Pons (tissue), 1 donor: ENCODE measurements at regions not wholly inside any gene's neighbourhood (a gene's known extent, or its start where the extent isn't known, plus 50 kb on each side); places are given as distances from the start of the nearest gene placed in this dataset.

Experiments
- DNase-seq: peaks from one replicate; pipeline ENCODE4 v3.0.0-alpha.2; 2016; ENCODE audit warnings: low spot score

DNA sequence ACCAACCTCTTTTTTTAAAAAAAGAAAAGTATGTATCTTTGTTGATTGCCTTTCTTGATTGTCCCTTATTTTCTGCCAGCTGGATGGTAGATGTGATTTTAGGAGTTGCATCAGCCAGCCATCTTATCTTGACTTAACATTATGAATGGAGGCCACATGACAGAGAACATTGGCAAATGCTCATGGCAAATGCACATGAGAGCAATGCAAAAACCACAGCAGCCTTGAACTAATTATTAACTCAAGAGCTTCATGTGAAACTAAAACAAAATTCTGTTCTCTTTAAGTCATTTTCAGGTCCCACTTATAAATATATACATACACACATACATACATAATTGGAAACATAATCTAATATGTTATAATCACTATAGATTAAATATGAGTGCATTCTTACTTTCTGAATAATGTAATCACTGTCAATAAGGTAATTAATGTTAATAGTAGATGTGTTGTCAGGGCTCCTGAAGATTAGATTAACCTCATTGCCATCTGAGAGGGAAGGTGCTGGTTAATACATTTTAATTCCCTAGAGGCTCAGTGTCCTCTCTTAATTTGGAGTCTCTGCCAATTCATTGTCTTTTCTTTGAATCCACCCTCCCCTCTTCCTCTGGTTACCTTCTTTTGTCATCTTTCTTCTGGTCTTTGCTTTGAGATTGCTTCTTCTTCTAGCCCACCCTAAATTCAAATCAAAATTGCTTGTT lies 962.2 kb downstream of the ADGRL2 start:
- no peak for DNase-seq

DNA sequence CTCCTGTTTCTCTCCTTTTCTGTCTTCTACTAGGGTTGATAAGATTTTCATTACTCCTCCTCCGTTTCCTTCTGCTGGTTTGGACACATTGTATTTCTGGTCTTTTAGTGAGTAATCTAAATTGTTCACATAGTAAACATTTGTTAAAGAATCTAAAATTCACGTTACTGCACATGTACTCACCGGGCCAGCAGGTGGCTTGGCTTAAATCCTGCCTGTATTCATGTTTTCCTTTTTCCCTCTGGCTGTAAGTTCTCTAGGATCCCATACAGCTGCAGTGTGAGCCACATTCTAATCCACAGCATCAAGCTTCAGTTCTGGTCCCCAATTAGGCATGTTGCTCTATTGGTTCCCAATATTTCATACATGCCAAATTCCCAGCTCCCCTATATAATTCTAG lies 958.3 kb downstream of the ADGRL2 start:
- DNase-seq, result no peak

DNA sequence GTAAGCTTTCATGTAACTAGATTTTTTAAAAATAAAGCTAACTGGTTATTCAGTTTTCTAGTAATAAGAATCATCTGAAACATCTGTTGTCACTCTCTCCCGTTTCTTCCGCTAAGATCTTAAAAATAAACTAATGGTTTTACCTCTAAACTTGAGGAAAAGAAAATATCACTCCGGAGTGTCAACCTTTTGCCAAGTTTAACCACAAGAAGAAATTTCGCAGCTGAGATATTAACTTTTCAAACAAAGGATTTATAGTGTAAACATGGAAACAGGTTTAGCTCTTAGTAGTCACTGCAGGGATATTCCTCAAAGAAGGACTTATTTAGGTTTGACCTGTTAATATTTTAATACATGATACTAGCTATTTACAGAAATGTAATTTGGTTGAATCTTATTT lies 954.9 kb downstream of the ADGRL2 start:
- no peak for DNase-seq

DNA sequence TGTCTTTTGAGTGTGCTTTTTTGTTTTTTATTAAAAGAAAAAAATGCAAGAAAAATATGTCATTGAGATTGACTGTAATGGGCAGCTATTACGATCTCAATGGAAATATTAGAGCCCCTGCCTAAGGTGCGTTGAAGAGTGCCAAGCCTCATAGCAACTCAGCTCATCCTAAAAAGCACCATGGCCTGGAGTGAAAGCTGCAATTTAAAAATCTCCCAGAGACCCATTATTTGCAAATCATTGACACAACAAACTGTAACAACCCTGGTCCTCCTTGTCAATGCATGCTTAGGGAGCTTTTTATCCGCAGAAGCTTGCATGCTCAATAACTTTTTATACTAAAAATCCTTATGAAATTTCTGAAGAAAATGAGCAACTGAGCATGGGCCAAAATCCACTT lies 954.5 kb downstream of the ADGRL2 start:
- no peak for DNase-seq

DNA sequence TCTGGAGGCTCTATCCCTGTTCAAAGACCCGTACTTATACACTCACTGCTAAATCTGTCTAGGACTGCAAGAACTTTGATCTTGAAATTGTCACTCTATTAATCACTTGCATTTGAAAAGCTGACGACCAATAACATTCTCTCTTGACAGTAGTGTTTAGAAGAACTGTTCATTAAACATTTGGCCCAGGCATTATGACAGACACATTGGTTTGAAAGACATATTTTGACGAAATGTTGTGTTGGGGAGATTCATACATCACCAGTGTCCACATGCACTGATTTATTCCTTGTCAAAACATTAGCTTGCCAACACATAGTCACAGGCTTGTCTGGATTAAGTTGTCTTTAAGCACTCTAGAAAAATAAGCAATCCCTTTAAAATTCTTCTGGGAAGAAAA lies 951.3 kb downstream of the ADGRL2 start:
- DNase-seq, result no peak

DNA sequence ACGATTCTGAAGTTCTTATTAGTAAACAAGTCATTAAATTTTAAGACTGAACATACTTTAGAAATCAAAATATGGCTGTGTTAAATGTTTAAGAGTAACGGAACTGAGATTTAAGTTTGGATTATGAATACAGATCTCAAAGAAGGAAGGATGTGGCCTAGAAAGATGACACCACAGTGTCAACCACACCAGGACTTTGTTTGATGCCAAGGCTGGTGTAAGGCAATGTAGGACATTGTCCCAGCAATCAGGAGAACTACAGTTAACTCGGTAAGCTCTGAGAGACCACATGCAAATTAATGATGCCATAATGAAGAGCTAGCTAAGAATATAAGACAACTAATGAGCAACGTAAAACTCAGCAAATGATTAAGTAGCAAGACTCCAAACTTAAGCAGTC lies 932.9 kb downstream of the ADGRL2 start:
- no peak for DNase-seq

DNA sequence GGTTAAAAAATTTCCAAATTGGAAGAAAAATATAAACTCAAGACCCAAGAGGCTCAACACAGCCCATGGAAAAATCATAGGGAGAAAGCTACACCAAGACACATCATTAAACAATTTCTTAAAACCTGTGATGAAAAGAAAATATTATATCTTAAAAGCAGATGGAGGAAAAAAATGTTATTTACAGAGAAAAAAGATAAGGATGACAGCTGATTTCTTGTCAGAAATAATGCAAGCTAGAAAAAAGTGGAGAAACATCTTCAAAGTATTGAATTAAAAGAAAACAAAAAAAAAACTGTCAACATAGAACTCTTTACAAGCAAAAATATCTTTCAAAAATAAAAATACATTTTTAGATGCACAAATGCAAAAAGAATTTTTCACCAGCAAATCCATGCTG lies 930.5 kb downstream of the ADGRL2 start:
- DNase-seq, result no peak

DNA sequence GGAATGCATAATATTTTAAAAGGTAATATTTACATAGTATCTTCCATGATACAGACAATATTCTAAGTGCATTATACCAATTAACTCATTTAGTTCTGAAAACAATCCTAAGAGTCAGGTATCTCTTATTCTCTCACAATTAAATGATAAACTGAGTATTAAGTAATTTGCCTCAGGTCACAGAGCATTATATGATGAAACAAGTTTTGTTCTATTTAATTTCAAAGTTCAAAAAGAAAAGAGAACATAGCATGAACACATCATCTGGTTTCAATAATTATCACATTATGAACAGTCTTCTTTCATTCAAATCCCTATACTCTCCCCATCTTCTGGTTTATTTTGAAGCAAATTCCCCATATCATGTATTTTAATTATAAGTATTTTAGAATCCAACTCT lies 927.5 kb downstream of the ADGRL2 start:
- no peak for DNase-seq

DNA sequence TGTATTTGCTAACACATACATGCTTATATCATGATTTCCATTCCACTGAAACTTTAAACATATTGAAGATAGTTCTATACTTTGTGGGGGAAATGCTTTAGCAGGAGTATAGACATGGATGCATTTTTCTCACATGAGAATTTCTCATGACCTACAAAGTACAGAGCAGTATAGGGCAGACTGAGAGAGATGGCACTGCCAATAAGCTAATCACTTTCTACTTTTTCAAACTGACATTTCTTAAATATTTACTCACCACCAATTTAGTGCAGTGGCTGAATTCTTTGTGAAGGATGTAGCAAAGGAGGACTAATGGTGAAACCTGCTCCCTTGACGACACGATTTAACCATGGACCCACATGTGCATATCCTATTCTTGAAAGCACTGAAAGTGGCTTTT lies 923.5 kb downstream of the ADGRL2 start:
- no peak for DNase-seq

DNA sequence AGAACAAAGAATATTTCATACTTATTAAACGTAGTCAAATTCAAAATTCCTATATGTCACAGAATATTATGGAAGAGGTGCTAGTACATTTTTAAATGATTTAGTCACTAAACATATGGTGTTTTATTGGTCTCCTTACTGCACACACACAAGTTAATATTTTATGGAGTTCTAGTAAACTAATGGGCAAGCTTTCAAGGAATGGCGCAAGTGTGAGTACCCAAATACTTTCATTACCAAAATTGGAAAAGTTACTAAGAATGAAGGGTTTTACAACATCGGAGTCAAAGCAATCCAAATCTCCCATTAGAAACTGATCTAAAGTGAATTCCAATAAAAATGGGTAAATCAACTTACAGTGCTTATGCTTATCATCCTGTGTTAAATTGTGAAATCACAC lies 921.9 kb downstream of the ADGRL2 start:
- DNase-seq, result no peak

DNA sequence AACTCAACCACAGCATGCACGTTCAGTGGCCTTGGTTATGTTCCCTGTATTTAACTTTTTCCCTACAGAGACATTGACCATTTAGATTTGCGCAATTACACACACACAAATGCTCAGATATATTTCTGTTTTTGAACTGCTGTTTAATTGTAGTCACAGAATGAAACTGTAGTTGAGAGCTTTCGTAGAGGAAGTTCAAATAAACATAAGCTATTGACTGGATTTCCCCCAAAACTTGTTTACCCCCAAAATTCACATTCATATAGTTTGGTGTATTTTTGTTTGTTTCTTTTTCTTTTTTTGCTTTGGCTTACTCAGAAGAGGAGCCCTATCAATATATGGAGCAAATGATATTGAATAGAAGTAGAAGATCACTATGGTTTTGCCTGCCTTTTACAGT lies 921.0 kb downstream of the ADGRL2 start:
- no peak for DNase-seq

DNA sequence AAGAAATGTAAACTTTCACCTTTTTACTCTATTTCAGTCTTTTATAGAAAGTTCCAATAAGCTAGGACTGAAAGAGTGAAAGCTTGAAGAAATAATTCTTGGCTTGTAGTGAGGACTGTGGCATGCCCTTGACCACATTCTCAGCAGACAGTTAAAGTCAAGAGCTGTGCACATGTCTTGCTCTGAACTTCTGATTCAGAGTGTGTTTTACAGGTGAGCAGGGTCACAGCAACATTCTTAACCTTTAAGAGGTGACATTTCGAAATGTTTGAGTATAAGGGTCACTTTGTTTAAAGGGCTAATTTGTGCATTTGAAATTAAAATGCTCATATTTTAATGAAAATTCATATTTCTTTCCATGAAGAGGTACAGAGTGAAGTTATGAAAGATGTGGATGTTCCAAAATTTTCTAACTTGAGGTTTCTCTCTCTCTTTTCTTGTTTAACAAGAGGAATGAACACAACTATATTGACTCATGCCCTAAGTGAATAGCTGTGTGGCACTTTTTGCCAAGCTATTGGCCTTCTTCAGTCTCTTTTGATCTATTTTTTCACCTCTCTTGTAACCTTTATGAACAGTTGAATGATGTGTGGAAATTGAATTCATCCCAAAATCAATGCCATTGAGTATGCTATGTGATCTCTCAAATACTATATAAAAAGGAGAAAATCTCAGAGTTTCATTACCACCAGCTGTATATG lies 918.1 kb downstream of the ADGRL2 start:
- no peak for DNase-seq

DNA sequence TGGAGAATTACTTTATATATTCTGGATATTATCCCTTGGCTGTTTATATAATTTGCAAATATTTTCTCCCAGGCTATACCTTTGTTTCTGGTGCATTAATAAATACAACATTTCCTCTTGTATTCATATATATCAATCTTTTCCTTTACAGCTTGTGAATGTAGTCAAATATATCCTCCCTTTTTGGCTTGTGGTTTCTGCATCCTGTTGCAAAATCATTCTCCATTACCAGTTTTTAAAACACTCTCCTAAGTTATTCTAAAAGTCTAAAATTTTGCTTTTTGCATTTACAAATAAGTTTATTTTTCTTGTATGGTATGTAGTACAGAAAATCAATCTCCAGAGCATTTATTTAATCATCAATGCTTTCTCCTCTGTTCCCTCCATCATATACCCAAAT lies 909.4 kb downstream of the ADGRL2 start:
- DNase-seq, result no peak

DNA sequence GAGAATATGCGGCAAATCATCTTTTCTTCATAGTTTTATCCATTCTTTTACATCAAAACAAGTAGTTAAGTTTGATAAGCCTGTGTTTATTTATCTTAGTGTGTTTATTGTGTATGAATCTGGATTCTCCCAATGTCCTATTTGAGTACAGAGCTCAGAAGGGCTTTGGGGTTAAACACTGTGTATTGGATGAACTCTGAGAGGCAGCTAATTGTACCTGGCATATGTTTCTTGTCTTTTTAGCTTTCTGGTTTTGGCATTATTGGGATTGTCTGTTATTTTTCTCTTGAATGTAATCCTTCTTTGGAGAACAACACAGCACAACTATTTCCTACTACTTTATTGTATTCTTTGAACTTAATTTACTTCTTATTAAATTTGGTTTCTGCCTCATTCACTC lies 906.9 kb downstream of the ADGRL2 start:
- no peak for DNase-seq

DNA sequence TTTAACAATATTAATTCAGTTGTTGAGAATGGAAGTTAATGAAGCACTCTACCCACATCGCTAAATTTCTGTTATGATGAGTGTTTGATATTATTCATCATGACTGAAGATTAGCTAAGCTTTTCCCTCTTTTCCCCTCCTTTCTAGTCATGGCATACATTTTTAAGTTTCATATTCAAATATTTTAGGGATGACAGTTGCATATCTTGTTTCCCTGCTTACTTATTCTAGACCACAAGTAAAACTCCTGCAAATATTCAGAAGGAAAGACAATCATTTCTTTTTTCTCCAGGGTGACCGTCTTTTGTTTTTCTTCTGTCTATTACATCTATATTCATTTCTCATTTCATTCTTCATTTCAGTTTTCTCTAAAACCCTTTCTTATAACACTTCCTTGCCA lies 906.0 kb downstream of the ADGRL2 start:
- DNase-seq, result no peak

DNA sequence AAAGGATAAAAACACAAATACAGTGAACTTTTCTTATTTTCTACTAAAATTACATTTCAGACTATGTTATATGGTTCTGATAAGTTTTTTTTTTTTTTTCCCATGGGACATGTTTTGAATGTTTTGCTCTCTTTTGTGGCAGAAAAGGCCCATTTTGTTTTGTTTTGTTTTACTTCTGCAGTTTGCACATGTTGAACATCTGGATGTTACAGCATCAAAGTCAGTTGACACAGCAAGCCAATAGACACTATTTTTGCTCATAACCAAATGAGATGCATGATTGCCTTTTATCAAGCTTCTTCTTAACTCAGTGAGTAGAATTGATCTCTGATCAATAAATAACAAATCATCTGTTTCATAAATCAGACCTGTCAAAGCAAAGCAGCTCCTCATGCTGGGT lies 904.2 kb downstream of the ADGRL2 start:
- DNase-seq, result no peak

DNA sequence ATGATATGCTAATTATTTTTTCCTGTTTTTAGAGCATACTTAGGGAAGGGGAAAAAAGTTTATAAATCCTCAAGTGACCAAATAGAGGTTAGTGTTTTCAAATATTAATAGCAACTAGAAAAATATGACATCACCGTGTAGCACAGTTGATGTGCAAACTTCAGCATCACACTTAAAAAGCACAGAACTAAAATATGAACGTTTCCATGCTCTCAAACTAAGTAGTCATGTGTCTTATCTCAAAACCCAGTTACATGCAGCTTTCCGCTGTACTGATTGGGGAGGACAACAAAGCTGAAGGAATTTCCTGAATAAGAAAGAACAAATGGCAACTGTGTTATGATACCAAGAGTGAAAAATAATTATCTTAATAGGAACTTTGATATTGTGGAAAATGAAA lies 903.7 kb downstream of the ADGRL2 start:
- DNase-seq, result peak; percentile 5

DNA sequence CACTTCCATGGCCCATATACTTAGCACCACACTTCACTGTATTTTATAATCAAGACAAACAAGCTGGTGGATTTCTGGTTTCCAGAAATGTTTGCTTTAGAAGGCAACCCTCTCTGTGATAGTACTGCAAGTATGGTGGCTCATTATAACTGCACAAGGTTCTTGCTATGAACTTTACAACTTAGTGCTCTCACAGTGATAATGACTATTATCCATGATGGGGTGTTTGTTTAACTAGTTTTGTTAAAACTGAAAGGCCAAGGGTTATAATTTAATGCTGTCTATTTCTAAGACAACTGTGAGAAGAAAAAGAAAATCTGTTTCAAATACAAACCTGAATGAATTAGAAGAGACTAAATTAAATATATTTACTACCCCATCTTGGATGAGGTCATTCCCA lies 903.2 kb downstream of the ADGRL2 start:
- no peak for DNase-seq

DNA sequence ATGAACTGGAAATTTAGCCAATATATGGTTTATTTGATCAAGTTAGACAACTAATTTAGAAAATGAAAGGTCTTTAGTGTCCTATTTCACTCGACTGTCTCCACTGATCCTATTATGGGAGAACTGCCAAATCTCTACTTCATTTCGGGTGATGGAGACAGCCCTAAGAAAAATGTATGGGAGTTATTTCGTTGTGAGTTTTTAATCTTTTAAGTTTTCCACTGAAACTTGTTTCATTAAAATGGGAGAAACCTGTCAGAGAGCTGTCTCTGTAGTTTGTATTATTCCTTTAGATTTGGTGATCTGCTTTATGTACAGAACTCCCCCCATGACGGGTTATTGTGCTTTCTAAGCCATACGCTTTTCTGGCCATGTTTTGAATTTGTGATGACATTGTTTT lies 899.7 kb downstream of the ADGRL2 start:
- DNase-seq, result no peak

DNA sequence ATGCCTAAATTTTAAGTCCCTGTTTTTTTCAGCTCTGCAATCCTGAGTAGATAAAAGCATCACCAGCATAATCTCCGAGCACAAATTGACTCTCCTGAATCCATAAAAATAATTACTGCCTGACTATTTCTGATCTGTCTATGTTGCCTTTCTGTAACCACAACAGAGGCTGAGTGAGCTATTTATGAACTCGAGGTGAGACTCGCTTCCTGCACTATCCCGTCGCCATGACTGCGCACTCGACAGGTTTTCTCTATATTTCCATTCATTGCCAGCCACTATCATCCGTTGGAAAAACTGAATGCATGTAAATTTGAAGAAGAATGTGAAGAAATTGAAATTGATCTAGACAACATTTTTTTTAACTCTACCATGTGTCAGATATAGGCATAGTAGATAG lies 897.2 kb downstream of the ADGRL2 start:
- no peak for DNase-seq

DNA sequence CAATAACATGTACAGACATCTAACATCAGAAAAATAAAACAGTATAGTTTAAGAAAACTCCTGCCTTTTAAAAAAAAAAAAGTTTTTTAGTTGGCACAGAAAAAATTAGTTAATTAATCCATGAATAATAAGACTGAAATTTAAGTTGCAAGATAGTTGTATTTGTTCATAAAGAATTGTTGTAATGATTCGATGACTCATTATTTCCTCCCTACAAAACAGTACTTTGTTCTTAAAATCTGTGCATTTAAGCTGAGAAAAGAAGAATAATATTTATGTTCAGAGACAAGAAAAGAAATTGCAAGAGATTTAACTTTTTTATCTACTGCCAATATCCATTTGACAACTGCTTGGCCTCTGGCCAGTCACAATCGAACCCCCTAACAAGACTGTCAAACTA lies 894.7 kb downstream of the ADGRL2 start:
- no peak for DNase-seq

DNA sequence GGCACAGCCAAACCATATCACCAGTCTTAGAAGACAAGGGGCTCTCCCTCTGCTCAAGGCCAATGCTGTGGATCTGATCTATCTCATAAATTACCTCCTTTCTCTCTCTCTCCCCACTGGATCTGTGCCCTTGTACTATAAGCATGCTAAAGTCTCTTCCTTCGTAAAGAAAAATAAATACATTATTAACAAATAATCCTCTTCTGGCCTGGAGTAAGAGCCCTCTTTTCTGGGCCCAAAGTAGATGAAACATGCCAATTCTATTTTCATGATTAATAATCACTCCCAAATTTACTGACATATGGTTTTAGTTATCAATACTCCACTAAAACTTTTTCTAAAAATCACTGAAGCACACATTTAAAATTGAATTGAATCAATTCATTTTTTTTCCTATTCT lies 889.7 kb downstream of the ADGRL2 start:
- DNase-seq, result no peak

DNA sequence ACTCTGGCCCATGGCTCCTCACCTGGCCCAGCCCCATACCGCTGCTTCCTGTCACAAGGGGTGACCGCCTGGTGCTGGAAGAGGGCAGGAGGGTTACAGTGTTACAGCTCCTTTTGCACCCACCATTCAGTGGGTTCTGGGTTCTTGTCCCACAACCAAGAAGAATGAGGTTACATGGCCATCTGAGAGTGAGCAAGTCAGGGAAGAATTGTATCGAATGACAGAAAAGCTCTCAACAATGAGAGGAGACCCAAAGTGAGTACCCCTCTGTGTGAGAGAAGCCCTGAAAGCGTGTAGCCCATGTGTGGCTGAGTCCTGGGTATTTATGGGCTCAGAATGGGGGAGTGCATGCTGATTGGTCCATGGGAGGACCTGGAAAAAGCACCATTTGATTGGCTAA lies 888.5 kb downstream of the ADGRL2 start:
- DNase-seq, result no peak

DNA sequence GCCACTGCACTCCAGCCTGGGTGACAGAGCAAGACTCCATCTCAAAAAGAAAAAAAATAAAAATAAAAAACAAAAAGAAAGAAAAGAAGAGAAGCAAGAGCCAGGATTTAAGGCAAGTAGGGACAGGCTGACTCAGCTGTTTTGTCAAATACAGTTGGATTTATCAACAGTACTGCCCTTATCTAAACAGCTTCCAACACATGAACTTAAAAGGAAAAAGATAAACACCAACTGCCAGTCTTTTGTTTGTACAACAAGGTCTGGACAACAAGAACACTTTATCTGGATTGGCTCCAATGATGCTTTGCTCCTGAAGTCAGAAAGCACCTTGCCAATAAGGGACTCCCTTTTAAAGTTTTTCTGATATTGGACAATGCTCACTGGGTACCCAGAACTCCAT lies 886.0 kb downstream of the ADGRL2 start:
- DNase-seq, result no peak
